ENCODE measurements at regions not wholly inside any gene's neighbourhood (a gene's known extent, or its start where the extent isn't known, plus 50 kb on each side); places are given as distances from the start of the nearest gene placed in this dataset.
"Not testable (repeated sequence)": the region's sequence is repeated elsewhere in the genome, so short reads cannot be mapped to it uniquely, and the experiment has no call there.

GRCh38 chr19:31448221-31448657 is 99.0 kb upstream of the TSHZ3 start:
- peak; percentile 83 for DNase-seq

GRCh38 chr19:31449379-31449778 is 100.1 kb upstream of the TSHZ3 start:
- DNase-seq = no peak

GRCh38 chr19:31450696-31451095 is 101.5 kb upstream of the TSHZ3 start:
- no peak for DNase-seq

- no peak for DNase-seq
Measured at GRCh38 chr19:31451686-31452330, 102.6 kb upstream of the TSHZ3 start.

GRCh38 chr19:31459430-31459829 is 110.2 kb upstream of the TSHZ3 start:
- no peak for DNase-seq

GRCh38 chr19:31461814-31462539 is 112.7 kb upstream of the TSHZ3 start:
- DNase-seq = peak; percentile 3

- DNase-seq = no peak
Measured at GRCh38 chr19:31470229-31470939, 121.1 kb upstream of the TSHZ3 start.

- no peak for DNase-seq
Measured at GRCh38 chr19:31470952-31471351, 121.7 kb upstream of the TSHZ3 start.

- no peak for DNase-seq
Measured at GRCh38 chr19:31478241-31478640, 129.0 kb upstream of the TSHZ3 start.

- DNase-seq = no peak
Measured at GRCh38 chr19:31483226-31483857, 134.1 kb upstream of the TSHZ3 start.

GRCh38 chr19:31484858-31485410 is 135.7 kb upstream of the TSHZ3 start:
- DNase-seq = not testable (repeated sequence)

- no peak for DNase-seq
Measured at GRCh38 chr19:31485472-31485871, 136.2 kb upstream of the TSHZ3 start.

- no peak for DNase-seq
Measured at GRCh38 chr19:31491242-31491641, 142.0 kb upstream of the TSHZ3 start.

GRCh38 chr19:31492050-31492449 is 142.8 kb upstream of the TSHZ3 start:
- no peak for DNase-seq

- DNase-seq = no peak
Measured at GRCh38 chr19:31496076-31496475, 146.8 kb upstream of the TSHZ3 start.

GRCh38 chr19:31497709-31498108 is 148.5 kb upstream of the TSHZ3 start:
- DNase-seq = no peak

- no peak for DNase-seq
Measured at GRCh38 chr19:31498781-31499180, 149.5 kb upstream of the TSHZ3 start.

GRCh38 chr19:31499281-31500196 is 150.3 kb upstream of the TSHZ3 start:
- DNase-seq = no peak

GRCh38 chr19:31500197-31500830 is 151.1 kb upstream of the TSHZ3 start:
- no peak for DNase-seq

GRCh38 chr19:31500946-31501345 is 151.7 kb upstream of the TSHZ3 start:
- DNase-seq = no peak

- no peak for DNase-seq
Measured at GRCh38 chr19:31501427-31502195, 152.4 kb upstream of the TSHZ3 start.
